ENCODE measurements at regions not wholly inside any gene's neighbourhood (a gene's known extent, or its start where the extent isn't known, plus 50 kb on each side); places are given as distances from the start of the nearest gene placed in this dataset.
"Not testable (repeated sequence)": the region's sequence is repeated elsewhere in the genome, so short reads cannot be mapped to it uniquely, and the experiment has no call there.

DNA sequence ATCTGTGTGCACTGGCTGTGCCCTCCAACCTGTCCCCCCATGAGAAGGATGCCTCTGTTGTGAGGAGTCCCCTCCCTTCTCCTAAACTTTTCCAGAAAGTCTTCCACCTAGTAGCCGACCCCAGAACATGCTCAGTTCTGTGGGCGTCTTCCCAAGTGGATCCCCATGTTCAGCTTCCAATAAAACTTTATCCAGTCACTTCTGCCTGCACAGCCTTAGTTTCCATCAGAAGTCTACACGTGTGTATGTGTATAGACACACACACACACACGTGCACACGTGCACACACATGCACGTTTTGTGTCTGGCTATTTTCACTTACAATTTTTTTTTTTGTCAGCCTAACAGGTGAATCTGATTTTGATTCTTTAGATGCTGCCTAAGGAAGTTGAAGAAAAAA is 115.1 kb downstream of the RTP5 start:
- H3K9me3 ChIP-seq = no peaks in the 10 kb centered on the region
- TF ChIP-seq, protein P1, sequence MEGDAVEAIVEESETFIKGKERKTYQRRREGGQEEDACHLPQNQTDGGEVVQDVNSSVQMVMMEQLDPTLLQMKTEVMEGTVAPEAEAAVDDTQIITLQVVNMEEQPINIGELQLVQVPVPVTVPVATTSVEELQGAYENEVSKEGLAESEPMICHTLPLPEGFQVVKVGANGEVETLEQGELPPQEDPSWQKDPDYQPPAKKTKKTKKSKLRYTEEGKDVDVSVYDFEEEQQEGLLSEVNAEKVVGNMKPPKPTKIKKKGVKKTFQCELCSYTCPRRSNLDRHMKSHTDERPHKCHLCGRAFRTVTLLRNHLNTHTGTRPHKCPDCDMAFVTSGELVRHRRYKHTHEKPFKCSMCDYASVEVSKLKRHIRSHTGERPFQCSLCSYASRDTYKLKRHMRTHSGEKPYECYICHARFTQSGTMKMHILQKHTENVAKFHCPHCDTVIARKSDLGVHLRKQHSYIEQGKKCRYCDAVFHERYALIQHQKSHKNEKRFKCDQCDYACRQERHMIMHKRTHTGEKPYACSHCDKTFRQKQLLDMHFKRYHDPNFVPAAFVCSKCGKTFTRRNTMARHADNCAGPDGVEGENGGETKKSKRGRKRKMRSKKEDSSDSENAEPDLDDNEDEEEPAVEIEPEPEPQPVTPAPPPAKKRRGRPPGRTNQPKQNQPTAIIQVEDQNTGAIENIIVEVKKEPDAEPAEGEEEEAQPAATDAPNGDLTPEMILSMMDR (IDR thresholded peaks at IDR 0.05; ENCODE audit: low read depth, low read length) = no peak
- H3K4me1 ChIP-seq = no peaks in the 10 kb centered on the region
- no peak for DNase-seq
- no peaks in the 10 kb centered on the region for H3K36me3 ChIP-seq
- no peak overlapping the region for H3K4me3 ChIP-seq (ENCODE audit: low read depth, low read length)
- no peaks in the 10 kb centered on the region for H3K27me3 ChIP-seq

DNA sequence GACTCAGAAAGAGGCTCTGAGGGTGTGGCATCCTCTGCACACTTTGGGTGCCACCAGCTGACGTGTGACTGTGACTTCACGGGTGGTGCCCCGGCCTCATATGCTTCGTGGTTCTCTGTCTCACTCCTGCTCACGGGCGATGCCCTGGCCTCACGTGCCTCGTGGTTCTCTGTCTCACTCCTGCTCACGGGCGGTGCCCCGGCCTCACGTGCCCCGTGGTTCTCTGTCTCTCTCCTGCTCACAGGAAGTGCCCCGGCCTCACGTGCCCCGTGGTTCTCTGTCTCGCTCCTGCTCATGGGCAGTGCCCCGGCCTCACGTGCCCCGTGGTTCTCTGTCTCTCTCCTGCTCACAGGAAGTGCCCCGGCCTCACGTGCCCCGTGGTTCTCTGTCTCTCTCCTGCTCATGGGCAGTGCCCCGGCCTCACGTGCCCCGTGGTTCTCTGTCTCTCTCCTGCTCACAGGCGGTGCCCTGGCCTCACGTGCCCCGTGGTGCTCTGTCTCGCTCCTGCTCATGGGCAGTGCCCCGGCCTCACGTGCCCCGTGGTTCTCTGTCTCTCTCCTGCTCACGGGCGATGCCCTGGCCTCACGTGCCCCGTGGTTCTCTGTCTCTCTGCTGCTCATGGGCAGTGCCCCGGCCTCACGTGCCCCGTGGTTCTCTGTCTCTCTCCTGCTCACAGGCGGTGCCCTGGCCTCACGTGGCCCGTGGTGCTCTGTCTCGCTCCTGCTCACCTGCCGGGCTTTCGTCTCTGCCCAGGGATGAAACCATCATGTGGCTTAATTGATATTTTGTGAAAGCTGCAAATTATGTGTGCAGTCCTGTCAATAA is 115.8 kb downstream of the RTP5 start:
- H3K36me3 ChIP-seq; H3K4me3 ChIP-seq (ENCODE audit: low read depth, low read length): not testable (repeated sequence)

DNA sequence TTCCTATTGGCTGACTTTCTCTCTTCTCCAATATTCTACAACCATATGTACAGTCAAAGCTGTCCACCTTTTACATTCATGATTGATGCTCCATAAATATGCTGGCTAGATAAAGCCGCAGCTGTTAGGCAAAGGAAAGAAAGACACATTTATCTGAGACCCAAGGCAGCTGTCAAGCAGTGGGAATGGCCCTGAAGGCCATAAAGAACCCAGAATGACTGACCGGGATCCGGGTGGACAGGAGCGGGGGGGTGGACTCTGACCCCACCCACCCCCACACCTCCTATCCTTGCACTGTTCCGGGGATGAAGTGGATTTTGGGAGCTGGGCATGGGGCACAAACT is 116.4 kb downstream of the RTP5 start:
- Histone ChIP-seq H3K4me1 (no peaks in the 10 kb centered on the region), H3K9me3 (no peaks in the 10 kb centered on the region), H3K4me3 (ENCODE audit: low read depth, low read length) (no peak overlapping the region), H3K36me3 (no peaks in the 10 kb centered on the region), H3K27me3 (no peaks in the 10 kb centered on the region)
- TF ChIP-seq, protein P1 (IDR thresholded peaks at IDR 0.05; ENCODE audit: low read depth, low read length) = no peak
- DNase-seq = no peak

More for the DNA sequence above, 115.8 kb downstream of the RTP5 start:
- H3K27me3 ChIP-seq, H3K9me3 ChIP-seq, H3K4me1 ChIP-seq, DNase-seq: not testable (repeated sequence)

DNA sequence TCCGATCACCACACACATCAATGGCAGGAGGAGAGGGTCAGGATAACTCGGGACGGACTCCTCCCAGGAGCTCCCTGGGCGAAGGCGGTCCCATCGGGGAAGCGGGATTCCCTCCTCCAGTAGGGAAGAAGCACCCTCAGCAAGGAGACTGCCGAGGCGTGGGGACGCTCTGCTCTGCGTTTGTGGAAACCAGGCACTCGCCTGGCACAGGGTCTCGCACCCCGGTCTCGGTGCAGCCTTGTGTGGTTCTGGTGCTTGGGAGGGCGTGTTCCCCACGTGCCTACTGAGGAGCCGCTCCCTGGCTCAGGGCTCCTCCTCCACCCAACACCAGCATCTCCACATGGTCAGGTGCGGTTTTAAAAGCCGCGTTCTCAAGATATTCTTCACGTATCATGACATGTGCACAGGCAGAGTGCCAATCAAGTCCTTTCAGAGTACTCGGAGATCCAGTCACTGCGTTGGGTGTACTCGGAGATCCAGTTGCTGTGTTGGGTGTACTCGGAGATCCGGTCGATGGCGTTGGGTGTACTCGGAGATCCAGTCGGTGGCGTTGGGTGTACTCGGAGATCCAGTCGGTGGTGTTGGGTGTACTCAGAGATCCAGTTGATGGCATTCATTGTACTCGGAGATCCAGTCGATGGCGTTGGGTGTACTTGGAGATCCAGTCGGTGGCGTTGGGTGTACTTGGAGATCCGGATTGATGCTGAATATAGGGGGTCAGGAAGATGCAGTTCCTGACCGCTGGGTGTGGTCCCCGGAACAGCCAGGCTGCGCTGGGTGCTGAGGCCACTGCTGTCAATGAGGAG is 117.5 kb downstream of the RTP5 start:
- no peak overlapping the region for H3K4me3 ChIP-seq (ENCODE audit: low read depth, low read length)
- TF ChIP-seq, protein P1 (IDR thresholded peaks at IDR 0.05; ENCODE audit: low read depth, low read length) = no peak
- no peaks in the 10 kb centered on the region for H3K4me1 ChIP-seq
- no peak for DNase-seq
- no peaks in the 10 kb centered on the region for H3K27me3 ChIP-seq
- H3K36me3 ChIP-seq = no peaks in the 10 kb centered on the region
- H3K9me3 ChIP-seq = no peaks in the 10 kb centered on the region

DNA sequence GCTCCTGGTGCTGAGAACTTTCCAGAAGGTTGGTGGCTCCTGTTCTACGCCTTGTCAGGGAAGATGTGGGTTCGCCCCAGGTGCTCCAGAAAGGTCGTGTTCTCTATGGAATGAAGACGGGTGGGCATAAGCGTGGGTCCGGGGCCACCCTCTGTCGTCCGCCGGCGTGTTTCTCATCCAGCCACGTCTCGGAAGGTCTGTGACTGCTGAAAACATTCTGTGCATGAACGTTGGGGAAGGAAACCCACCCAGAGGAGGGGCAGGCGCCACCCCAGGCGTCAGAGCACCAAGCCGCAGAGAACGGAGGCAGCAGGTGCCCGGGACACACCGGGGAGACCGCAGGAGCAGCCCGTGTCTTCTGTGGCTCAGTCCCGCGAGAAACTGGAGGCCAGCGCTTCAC is 118.2 kb downstream of the RTP5 start:
- Histone ChIP-seq H3K4me1 (no peaks in the 10 kb centered on the region), H3K4me3 (ENCODE audit: low read depth, low read length) (no peak overlapping the region), H3K9me3 (no peaks in the 10 kb centered on the region), H3K27me3 (no peaks in the 10 kb centered on the region), H3K36me3 (no peaks in the 10 kb centered on the region)
- TF ChIP-seq, protein P1 (IDR thresholded peaks at IDR 0.05; ENCODE audit: low read depth, low read length) = no peak
- no peak for DNase-seq

DNA sequence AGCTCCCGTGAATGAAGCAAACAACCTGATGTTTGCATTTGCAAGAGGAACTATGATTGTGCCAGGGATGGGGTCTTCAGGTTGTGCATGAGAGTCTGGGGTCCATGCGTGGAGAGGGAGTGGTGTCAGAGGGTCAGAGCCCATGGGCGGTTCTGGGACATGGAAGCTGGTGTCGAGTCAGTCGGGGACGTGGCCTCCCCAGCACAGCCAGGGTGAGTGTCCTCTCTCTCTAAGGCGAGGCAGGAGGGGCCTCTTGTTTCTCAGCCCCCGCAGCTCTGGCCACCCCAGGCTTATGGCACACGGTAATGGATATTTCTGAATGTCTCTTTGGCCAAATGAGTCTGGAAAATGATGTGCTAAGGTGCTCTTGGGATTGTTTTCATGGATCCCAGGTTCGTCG is 118.6 kb downstream of the RTP5 start:
- H3K4me1 ChIP-seq = no peaks in the 10 kb centered on the region
- no peaks in the 10 kb centered on the region for H3K9me3 ChIP-seq
- no peak for DNase-seq
- H3K36me3 ChIP-seq = no peaks in the 10 kb centered on the region
- TF ChIP-seq, protein P1 (IDR thresholded peaks at IDR 0.05; ENCODE audit: low read depth, low read length) = no peak
- H3K27me3 ChIP-seq = no peaks in the 10 kb centered on the region
- H3K4me3 ChIP-seq (ENCODE audit: low read depth, low read length) = no peak overlapping the region

Data from BE2C (cell line).